ENCODE measurements at regions not wholly inside any gene's neighbourhood (a gene's known extent, or its start where the extent isn't known, plus 50 kb on each side); places are given as distances from the start of the nearest gene placed in this dataset.

DNA sequence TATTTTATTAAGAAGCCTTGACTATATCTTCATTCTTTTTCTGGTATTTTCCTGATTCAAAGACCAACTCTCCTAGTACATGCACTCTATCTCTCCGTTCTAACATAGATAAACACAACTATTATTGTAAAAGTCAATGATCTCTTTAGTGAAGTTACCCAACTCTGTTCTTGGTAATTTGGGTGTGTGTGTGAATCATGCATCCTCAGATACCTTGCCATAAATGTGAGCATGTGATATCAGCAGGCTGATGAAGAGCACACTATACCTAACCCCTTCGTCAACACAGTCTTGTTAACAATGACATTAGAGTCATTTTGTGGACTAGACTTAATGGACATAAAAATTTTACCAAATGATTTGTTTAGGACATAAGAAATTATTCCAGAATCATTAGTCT, 1122.1 kb downstream of the XPNPEP1 start:
- TF ChIP-seq EP300 (IDR thresholded peaks at IDR 0.05) (no peak), POLR2A (IDR thresholded peaks at IDR 0.05) (no peak)
- TF ChIP-seq, protein P1, sequence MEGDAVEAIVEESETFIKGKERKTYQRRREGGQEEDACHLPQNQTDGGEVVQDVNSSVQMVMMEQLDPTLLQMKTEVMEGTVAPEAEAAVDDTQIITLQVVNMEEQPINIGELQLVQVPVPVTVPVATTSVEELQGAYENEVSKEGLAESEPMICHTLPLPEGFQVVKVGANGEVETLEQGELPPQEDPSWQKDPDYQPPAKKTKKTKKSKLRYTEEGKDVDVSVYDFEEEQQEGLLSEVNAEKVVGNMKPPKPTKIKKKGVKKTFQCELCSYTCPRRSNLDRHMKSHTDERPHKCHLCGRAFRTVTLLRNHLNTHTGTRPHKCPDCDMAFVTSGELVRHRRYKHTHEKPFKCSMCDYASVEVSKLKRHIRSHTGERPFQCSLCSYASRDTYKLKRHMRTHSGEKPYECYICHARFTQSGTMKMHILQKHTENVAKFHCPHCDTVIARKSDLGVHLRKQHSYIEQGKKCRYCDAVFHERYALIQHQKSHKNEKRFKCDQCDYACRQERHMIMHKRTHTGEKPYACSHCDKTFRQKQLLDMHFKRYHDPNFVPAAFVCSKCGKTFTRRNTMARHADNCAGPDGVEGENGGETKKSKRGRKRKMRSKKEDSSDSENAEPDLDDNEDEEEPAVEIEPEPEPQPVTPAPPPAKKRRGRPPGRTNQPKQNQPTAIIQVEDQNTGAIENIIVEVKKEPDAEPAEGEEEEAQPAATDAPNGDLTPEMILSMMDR (IDR thresholded peaks at IDR 0.05): no peak
- WGBS, 2 donors: 84 to 89% methylated on average over 2 of the region's 2 CpGs
- Histone ChIP-seq H3K27ac (no peak overlapping the region), H3K4me1 (no peaks in the 10 kb centered on the region), H3K27me3 (no peaks in the 10 kb centered on the region), H3K36me3 (no peaks in the 10 kb centered on the region), H3K9me3 (no peaks in the 10 kb centered on the region), H3K4me3 (no peak overlapping the region)
- DNase-seq (ENCODE audit: low spot score in 2 of 2): no peak

DNA sequence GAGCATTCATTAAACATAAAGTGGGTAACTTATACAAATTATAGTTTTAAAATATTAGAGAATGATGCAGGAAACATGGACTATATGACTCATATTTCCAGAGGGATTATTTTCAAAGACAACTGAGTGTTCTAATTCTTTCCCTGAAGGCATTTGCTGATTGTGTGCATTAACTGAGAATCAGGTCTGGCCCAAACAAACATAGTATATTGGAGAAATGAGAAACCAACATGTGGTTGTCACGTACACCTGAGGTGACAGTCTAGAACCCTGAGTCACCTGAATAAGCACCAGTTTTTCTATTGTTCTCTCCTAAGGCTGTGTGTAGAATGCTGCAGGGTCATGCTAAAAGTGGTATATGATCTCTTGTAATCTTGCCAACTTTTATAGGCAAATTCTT, 1125.7 kb downstream of the XPNPEP1 start:
- Histone ChIP-seq H3K4me3 (no peak overlapping the region), H3K9me3 (peaks cover 0 to 9% (median 0%) of the 10 kb centered on the region in 4 donors), H3K27ac (no peak overlapping the region), H3K27me3 (no peaks in the 10 kb centered on the region), H3K4me1 (no peaks in the 10 kb centered on the region), H3K36me3 (no peaks in the 10 kb centered on the region)
- 71 to 100% methylated on average over 1 of the region's 1 CpG for WGBS, 2 donors
- DNase-seq (ENCODE audit: low spot score in 2 of 2): no peak
- TF ChIP-seq POLR2A (IDR thresholded peaks at IDR 0.05): no peak
- no peak for TF ChIP-seq EP300 (IDR thresholded peaks at IDR 0.05)
- TF ChIP-seq, protein P1 (IDR thresholded peaks at IDR 0.05): no peak

DNA sequence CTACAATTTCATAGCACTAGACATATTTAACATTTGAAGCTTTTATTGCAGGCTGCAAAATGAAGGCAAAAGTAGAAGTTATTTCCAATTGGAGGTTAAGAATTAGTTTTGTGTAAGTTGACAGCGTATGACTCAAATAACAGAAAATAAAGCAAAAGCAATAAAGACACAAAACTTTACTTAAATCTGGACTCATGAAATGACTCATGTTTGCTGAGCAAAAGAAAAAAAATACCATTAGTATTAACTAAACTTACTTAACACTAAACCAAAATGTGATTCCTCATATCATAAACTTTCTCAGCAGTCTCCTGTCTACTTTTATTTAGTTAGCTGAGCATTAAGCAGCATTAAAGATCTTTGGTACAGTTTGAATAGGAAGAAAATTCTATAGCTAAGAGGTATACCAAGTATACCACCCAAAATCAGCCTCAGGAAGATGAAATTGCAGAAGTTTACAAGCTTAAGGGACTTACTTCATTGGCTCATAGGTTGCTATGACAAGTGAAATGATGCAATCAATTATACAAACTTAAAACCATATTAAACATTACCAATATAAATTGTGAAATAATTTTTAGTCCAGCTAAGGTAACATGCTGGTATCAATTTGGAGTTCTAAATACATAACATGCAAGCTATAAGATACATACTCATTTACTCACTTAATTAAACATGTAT, 1131.4 kb downstream of the XPNPEP1 start:
- Histone ChIP-seq H3K4me3 (no peak overlapping the region), H3K4me1 (no peaks in the 10 kb centered on the region), H3K9me3 (peaks cover 0 to 9% (median 0%) of the 10 kb centered on the region in 4 donors), H3K27me3 (no peaks in the 10 kb centered on the region), H3K36me3 (no peaks in the 10 kb centered on the region), H3K27ac (no peak overlapping the region)
- WGBS, 2 donors: 88 to 93% methylated on average over 1 of the region's 1 CpG
- no peak for DNase-seq (ENCODE audit: low spot score in 2 of 2)
- TF ChIP-seq, protein P1 (IDR thresholded peaks at IDR 0.05): no peak
- no peak for TF ChIP-seq EP300 (IDR thresholded peaks at IDR 0.05)
- TF ChIP-seq POLR2A (IDR thresholded peaks at IDR 0.05): no peak

DNA sequence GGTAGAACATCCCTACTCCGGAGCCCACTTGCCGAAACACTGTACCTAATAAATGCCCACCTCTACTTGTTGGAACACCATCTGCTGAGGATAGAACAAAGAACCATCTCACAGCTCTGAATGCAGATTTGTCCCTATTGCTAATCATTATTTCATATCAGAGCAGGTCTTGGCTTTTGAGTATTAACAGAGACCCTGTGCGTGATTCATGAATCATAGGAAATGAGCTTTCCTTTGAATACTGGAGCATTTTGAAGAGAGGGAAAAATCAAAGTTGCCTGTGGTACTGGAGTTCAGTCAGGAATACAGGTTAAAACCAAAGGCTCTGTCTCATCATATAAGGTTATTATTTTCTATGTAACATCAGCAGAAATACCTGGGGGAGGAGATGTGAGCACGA, 1132.3 kb downstream of the XPNPEP1 start:
- Histone ChIP-seq H3K4me1 (no peaks in the 10 kb centered on the region), H3K4me3 (no peak overlapping the region), H3K9me3 (peaks cover 0 to 13% (median 0%) of the 10 kb centered on the region in 4 donors), H3K36me3 (no peaks in the 10 kb centered on the region), H3K27me3 (no peaks in the 10 kb centered on the region), H3K27ac (no peak overlapping the region)
- TF ChIP-seq EP300 (IDR thresholded peaks at IDR 0.05) (no peak), POLR2A (IDR thresholded peaks at IDR 0.05) (no peak)
- TF ChIP-seq, protein P1 (IDR thresholded peaks at IDR 0.05): no peak
- WGBS, 2 donors: 94 to 99% methylated on average over 4 of the region's 4 CpGs
- no peak for DNase-seq (ENCODE audit: low spot score in 2 of 2)

DNA sequence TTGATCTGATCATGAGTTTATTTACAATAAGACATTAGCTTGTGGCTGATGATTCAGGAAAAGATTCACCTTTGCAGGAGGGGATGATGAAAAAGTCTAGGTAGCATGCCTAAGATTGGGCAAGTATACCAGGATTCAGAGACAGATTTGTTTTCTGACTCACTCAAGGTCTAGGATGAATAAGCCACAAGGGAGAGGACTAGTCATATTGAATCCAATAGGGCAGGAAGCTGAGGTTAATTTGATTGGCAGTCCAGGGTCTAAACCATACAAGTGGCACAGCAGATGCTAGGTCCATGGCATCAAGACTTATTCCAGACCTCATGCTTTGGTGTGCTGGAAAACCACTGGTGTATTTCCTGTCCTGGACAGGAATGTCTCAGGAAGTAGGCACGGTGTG, 1133.4 kb downstream of the XPNPEP1 start:
- Histone ChIP-seq H3K9me3 (peaks cover 0 to 21% (median 0%) of the 10 kb centered on the region in 4 donors), H3K36me3 (no peaks in the 10 kb centered on the region), H3K27me3 (no peaks in the 10 kb centered on the region), H3K4me1 (no peaks in the 10 kb centered on the region), H3K27ac (no peak overlapping the region), H3K4me3 (no peak overlapping the region)
- TF ChIP-seq, protein P1 (IDR thresholded peaks at IDR 0.05): no peak
- TF ChIP-seq POLR2A (IDR thresholded peaks at IDR 0.05): no peak
- DNase-seq (ENCODE audit: low spot score in 2 of 2): no peak
- 59 to 63% methylated on average over 1 of the region's 1 CpG for WGBS, 2 donors

Measured in tibial nerve (tissue), 4 donors.